ENCODE measurements at regions not wholly inside any gene's neighbourhood (a gene's known extent, or its start where the extent isn't known, plus 50 kb on each side); places are given as distances from the start of the nearest gene placed in this dataset.

DNA sequence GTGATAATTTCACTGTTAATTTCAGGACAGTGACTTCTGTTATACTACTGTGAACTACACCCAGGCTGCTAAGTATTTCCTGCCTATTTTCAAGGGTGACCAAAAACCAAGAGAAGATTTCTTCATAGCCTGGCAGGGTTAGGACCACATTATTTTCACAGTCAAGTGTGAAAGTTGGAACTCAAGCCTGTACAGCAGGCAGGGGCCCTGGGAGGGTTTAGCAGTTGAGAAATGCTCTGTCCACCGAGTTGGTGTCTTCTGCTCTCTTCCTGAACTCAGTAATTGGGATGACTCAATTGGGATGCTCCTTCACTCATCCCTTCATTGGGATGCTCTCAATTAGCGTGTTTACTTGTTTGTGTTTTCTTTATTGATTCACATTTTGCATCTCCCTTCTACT lies 347.3 kb upstream of the CDH11 start:
- no peak for DNase-seq
- 47 to 71% (median 62%) methylated on average over 2 of the region's 2 CpGs for WGBS, 5 donors
- no peak for TF ChIP-seq POLR2AphosphoS5 (IDR thresholded peaks at IDR 0.05)
- TF ChIP-seq, protein P1, sequence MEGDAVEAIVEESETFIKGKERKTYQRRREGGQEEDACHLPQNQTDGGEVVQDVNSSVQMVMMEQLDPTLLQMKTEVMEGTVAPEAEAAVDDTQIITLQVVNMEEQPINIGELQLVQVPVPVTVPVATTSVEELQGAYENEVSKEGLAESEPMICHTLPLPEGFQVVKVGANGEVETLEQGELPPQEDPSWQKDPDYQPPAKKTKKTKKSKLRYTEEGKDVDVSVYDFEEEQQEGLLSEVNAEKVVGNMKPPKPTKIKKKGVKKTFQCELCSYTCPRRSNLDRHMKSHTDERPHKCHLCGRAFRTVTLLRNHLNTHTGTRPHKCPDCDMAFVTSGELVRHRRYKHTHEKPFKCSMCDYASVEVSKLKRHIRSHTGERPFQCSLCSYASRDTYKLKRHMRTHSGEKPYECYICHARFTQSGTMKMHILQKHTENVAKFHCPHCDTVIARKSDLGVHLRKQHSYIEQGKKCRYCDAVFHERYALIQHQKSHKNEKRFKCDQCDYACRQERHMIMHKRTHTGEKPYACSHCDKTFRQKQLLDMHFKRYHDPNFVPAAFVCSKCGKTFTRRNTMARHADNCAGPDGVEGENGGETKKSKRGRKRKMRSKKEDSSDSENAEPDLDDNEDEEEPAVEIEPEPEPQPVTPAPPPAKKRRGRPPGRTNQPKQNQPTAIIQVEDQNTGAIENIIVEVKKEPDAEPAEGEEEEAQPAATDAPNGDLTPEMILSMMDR (IDR thresholded peaks at IDR 0.05): no peak
- TF ChIP-seq EP300 (IDR thresholded peaks at IDR 0.05): no peak
- no peak for TF ChIP-seq POLR2A (IDR thresholded peaks at IDR 0.05)
- H3K4me1 ChIP-seq: no peaks in the 10 kb centered on the region
- H3K27ac ChIP-seq: no peak overlapping the region
- H3K4me3 ChIP-seq: no peak overlapping the region
- H3K27me3 ChIP-seq: no peaks in the 10 kb centered on the region
- H3K36me3 ChIP-seq: no peaks in the 10 kb centered on the region
- intact Hi-C loops (cut with DNase I; ENCODE audit: low total_unique reads): no loop called here
- H3K9me3 ChIP-seq: no peaks in the 10 kb centered on the region

GRCh38 chr16:65468133-65468532 lies 346.3 kb upstream of the CDH11 start:
- 76 to 94% (median 91%) methylated on average over 1 of the region's 1 CpG for WGBS, 5 donors
- intact Hi-C loops (cut with DNase I; ENCODE audit: low total_unique reads): no loop called here
- H3K27me3 ChIP-seq: no peaks in the 10 kb centered on the region
- no peak overlapping the region for H3K27ac ChIP-seq
- H3K9me3 ChIP-seq: no peaks in the 10 kb centered on the region
- DNase-seq: no peak
- no peaks in the 10 kb centered on the region for H3K4me1 ChIP-seq
- TF ChIP-seq, protein P1 (IDR thresholded peaks at IDR 0.05): no peak
- TF ChIP-seq POLR2A (IDR thresholded peaks at IDR 0.05): no peak
- no peak for TF ChIP-seq POLR2AphosphoS5 (IDR thresholded peaks at IDR 0.05)
- TF ChIP-seq EP300 (IDR thresholded peaks at IDR 0.05): no peak
- H3K4me3 ChIP-seq: no peak overlapping the region
- no peaks in the 10 kb centered on the region for H3K36me3 ChIP-seq

DNA sequence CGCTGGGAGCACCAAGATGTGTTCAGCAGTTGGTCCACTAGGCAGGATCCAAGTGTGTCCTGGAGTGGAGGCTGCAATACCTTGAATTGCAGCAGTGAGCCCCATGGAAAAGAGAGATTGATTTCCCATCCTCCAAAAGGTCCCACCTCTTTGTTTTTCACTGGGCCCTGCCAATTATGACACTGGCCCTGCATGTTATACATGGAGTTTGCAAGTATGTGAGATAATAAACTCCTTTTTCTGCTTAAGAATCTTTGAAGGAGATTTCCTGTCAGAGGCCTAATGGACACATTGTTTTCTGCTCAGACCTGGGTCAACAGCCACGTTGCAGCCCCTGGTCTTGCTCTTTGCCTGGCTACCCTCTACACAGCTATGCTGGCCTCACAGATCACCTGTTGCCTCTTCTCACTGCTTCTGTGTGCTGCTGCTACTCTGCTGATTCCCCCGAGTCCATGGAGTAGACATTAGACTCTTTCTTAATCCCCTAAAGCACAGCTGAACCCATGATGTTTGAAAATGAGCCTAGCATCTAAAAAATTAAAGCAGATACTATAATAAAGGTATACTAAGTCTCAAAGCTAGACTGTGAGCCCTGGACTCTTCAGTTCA lies 341.9 kb upstream of the CDH11 start:
- no peak overlapping the region for H3K4me3 ChIP-seq
- no peaks in the 10 kb centered on the region for H3K36me3 ChIP-seq
- H3K9me3 ChIP-seq: no peaks in the 10 kb centered on the region
- no peaks in the 10 kb centered on the region for H3K27me3 ChIP-seq
- TF ChIP-seq EP300 (IDR thresholded peaks at IDR 0.05) (no peak), POLR2AphosphoS5 (IDR thresholded peaks at IDR 0.05) (no peak), POLR2A (IDR thresholded peaks at IDR 0.05) (no peak)
- TF ChIP-seq, protein P1 (IDR thresholded peaks at IDR 0.05): no peak
- H3K4me1 ChIP-seq: no peaks in the 10 kb centered on the region
- no peak overlapping the region for H3K27ac ChIP-seq
- intact Hi-C loops (cut with DNase I; ENCODE audit: low total_unique reads): no loop called here
- no peak for DNase-seq
- 41 to 65% (median 59%) methylated on average over 2 to 3 of the region's 3 CpGs for WGBS, 5 donors

DNA sequence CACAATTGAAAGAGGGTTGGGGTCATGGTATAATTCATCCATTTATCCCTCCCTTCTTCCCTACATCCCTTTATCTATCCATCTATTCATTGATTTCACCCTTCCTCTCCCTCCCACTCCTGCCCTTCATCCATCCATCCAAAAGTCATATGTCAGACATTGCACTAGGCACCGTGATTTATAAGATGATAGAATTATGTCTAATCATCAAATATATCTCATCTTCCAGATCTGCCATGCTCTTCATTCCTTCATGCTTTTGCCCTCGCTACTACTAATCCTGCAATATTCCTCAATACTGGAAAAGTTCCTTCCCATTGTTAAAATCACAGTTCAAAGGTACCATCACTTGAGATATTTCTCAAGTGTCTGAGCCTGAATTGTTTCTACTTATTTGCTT lies 335.2 kb upstream of the CDH11 start:
- no peak for DNase-seq
- Histone ChIP-seq H3K27me3 (no peaks in the 10 kb centered on the region), H3K4me3 (no peak overlapping the region), H3K36me3 (no peaks in the 10 kb centered on the region), H3K9me3 (no peaks in the 10 kb centered on the region), H3K27ac (no peak overlapping the region), H3K4me1 (no peaks in the 10 kb centered on the region)
- no peak for TF ChIP-seq EP300 (IDR thresholded peaks at IDR 0.05)
- TF ChIP-seq, protein P1 (IDR thresholded peaks at IDR 0.05): no peak
- no peak for TF ChIP-seq POLR2AphosphoS5 (IDR thresholded peaks at IDR 0.05)
- TF ChIP-seq POLR2A (IDR thresholded peaks at IDR 0.05): no peak
- WGBS, 5 donors: 63 to 92% (median 74%) methylated on average over 2 of the region's 2 CpGs
- intact Hi-C loops (cut with DNase I; ENCODE audit: low total_unique reads): no loop called here
